ENCODE measurements at regions not wholly inside any gene's neighbourhood (a gene's known extent, or its start where the extent isn't known, plus 50 kb on each side); places are given as distances from the start of the nearest gene placed in this dataset.

GRCh38 chr6:6711031-6711785, 122.7 kb downstream of the LY86 start:
- DNase-seq (ENCODE audit: extremely low read depth in 1 of 4, low spot score in 3 of 4) (no peak), FAIRE-seq (no peak), ATAC-seq (no peak)
- in situ Hi-C loops (cut with MboI) (no loop called here), intact Hi-C loops (cut with micrococcal nuclease) (loop anchor here (5.0 kb wide), 1 partner anchor 456 kb away; no protein-coding TSS in a partner anchor)
- Histone ChIP-seq H3K9ac (ENCODE audit: insufficient read depth in 1 of 2, low read depth in 2 of 2, low read length in 2 of 2) (peak overlapping the region in 1 of 2 experiments; percentile 58; a peak in 2 of 4 replicates), H3K4me1 (replicated peaks in 1 of 2; ENCODE audit: control insufficient read depth in 2 of 2, insufficient read depth in 2 of 2, low read length in 2 of 2) (peaks cover 31 to 54% of the 10 kb centered on the region in 2 experiments), H3K9me3 (replicated peaks; ENCODE audit: control insufficient read depth, insufficient read depth, low read depth, low read length) (no peaks in the 10 kb centered on the region), H3K79me2 (ENCODE audit: control insufficient read depth, insufficient read depth, low read length) (no peaks in the 10 kb centered on the region), H4K20me1 (replicated peaks; ENCODE audit: control insufficient read depth, insufficient read depth, low read length) (no peaks in the 10 kb centered on the region), H2AFZ (ENCODE audit: low read depth, low read length) (peak overlapping the region; percentile 97), H3K4me3 (no peak overlapping the region), H3K27me3 (ENCODE audit: control insufficient read depth in 2 of 2, insufficient read depth in 2 of 2, low read length in 2 of 2) (no peaks in the 10 kb centered on the region), H3K36me3 (ENCODE audit: control insufficient read depth, insufficient read depth, low read length) (no peaks in the 10 kb centered on the region), H3K9me1 (ENCODE audit: control insufficient read depth, insufficient read depth, low read length) (no peaks in the 10 kb centered on the region), H3K27ac (ENCODE audit: extremely low read depth, low read depth, low read length) (no peak overlapping the region; the same call in 1 of the 3 replicates), H3K4me2 (ENCODE audit: insufficient read depth, low read length) (peak overlapping the region; percentile 62; the same call in 1 of the 2 replicates)
- no TSS peak for BruUV-seq (replicated peaks)
- no peak for TF ChIP-seq CCNT2 (IDR thresholded peaks at IDR 0.05; ENCODE audit: borderline replicate concordance, extremely low read depth, insufficient read length, low read depth, low read length)
- no peak for TF ChIP-seq TAF1 (IDR thresholded peaks at IDR 0.05; ENCODE audit: control insufficient read depth, extremely low read depth, insufficient read depth, low read length, severe bottlenecking)
- no peak for TF ChIP-seq SAFB2 (IDR thresholded peaks at IDR 0.05; ENCODE audit: borderline replicate concordance, low read depth, low read length, severe bottlenecking)
- no peak for TF ChIP-seq TEAD1 (CRISPR knock-in tag; IDR thresholded peaks at IDR 0.05)
- TF ChIP-seq PKNOX1 (IDR thresholded peaks at IDR 0.05), result peak; percentile 49; the same call in 1 of the 2 replicates
- TF ChIP-seq ZNF717 (CRISPR knock-in tag; IDR thresholded peaks at IDR 0.05), result no peak
- WGBS (ENCODE audit: insufficient coverage, low coverage, missing lambda C conversion rate), result 69% methylated on average over 7 of the region's 7 CpGs
- ChIA-PET CTCF (ENCODE audit: low intra/inter-chr PET ratio) (no interaction called here), POLR2A (interaction anchor here (0.5 to 1.7 kb wide), 5 partner anchors 10 to 548 kb away, joined by 3 to 5 read pairs (median 3); no protein-coding TSS in a partner anchor)

Data from K562 (cell line).